ENCODE measurements at regions not wholly inside any gene's neighbourhood (a gene's known extent, or its start where the extent isn't known, plus 50 kb on each side); places are given as distances from the start of the nearest gene placed in this dataset.

- no peak for TF ChIP-seq CTCF (IDR thresholded peaks at IDR 0.05)
- TF ChIP-seq POLR2A (IDR thresholded peaks at IDR 0.05), result no peak
Observed at GRCh38 chr2:117745537-117745936, 69.0 kb upstream of the DDX18 start.

Data from lower leg skin (tissue), 3 donors.